Stimulated activated CD4-positive, alpha-beta T cell treated with anti-CD3 and anti-CD28 coated beads, Interleukin-1b, Interleukin-23, amount 100 ng/mL, for 4 hours (primary cell): ENCODE measurements at regions not wholly inside any gene's neighbourhood (a gene's known extent, or its start where the extent isn't known, plus 50 kb on each side); places are given as distances from the start of the nearest gene placed in this dataset.
"Not testable (repeated sequence)": the region's sequence is repeated elsewhere in the genome, so short reads cannot be mapped to it uniquely, and the experiment has no call there.

ENCODE experiments used
- DNase-seq, 2 donors: peaks; one replicate each; pipeline ENCODE4 v3.0.0-alpha.2; 2020; ENCODE audit warnings: low read depth in 2 of 2

DNA sequence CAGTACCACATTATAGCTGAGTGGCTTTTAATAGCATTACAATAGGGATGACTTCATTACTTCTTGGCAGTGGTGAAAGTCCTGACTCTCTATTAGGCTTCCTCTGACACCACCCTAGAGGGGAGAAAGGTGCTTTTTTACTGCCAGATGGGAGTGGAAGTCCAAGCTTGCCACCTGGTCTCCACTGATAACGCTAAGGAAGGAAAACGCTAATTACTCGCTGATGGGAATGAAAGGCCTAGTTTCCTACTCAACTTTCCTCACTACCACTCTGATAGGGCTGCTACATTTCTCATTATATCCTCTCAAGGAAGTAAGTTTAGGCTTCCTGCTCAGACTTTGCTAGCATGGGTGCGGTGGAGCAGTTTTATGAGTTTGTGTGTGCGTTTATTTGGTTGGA lies 62.3 kb upstream of the PAGE3 start:
- no peak for DNase-seq

DNA sequence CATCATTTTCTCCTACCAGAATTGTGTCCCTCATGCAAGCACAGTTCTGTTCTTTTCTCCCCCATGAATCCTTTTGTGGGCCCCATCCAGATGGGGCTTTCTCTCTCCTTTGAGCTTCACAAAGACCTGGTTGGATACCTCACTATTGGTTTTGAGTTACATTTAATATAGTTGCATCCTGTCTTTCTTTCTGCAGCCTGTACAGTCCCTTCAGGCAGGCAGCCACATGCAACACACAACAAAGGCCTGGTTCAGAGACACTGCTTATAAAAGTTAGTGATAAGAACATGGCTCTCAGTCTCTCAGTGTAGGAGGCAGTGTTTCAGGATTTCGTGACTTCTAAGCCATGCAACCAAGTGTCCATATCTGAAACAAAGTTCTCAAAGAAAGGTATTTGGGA lies 70.6 kb upstream of the PAGE3 start:
- DNase-seq = no peak

- DNase-seq = no peak
These were observed 71.5 kb upstream of the PAGE3 start for GRCh38 chrX:55336176-55336575.

- no peak for DNase-seq
These were observed 76.2 kb upstream of the PAGE3 start for GRCh38 chrX:55340896-55341433.

DNA sequence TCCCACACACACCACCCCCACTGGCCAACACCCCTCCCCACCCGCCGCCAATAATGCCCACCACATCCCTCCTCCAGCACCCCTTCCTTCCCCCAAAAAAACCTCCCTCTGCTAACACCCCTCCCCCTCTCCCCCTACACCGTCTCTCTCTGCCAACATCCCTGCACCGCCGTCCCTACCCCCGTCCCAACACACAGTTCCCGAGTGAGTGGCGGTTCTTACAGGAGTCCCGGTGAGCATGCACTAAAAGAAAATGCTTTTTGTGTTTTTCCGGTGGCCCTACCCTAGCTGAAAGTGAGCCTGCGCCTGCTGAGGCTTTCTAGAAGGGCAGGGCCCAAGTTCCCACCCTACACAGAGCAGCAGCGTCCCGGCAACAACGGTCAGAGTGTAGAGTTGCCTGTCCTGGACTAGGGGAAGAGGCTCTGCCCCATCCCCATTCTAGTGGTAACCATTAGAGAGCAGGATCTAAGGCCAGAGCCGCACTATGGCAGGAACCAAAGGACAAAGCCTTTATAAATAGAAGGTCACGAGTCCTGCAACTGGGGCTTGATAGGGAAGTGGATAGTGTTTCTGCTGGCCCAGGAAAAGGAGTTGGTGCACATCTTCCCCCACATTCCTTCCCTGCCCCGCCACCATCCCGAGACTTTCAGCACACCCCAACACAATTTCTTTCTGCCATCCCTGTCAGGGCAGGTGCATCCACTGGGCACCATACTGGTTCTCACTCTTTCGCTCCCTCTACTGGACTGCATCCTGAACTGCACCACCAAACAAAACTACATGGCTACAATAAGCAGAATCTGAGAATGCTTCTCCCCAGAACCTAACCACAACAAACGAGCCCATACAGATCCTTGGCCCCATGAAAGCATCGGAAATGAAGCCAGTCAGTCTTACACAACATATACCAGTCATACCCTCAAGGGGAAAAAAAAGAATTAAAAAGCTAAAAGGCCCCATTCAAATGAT lies 78.1 kb upstream of the PAGE3 start:
- peak; percentile 2 to 15 for DNase-seq

DNA sequence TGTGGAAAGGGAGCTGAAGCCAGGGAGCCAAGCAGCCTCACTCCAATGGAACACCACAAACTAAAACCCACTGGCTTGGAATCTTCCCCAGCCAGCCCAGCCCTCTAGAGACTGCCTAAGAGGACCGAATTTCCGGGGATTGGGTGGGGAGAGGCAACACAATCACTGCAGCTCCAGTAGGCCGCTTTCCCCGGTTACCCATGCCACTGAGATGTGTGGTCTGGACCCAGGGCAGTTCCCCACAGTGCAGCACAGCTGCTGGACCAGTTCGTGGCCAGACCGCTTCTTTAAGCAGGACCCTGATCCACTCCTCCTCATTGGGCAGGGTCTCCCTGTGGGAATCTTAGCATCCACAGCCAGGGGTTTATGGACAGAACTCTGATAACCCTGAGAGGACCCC lies 91.9 kb upstream of the PAGE3 start:
- no peak for DNase-seq

DNA sequence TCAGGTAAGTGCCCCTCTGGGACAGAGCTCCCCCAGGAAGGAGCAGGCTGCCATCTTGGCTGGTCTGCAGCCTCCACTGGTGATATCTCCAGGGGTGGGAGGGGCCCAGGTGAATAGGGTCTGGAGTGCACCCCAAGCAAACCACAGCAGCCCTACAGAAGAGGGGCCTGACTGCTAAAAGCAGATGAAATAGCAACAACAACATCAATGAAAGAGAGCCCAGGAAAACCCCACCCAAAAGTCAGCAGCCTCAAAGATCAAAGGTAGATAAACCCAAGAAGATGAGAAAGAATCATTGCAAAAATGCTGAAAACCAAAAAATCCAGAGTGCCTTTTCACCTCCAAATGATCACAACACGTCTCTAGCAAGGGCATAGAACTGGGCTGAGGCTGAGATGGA lies 92.5 kb upstream of the PAGE3 start:
- DNase-seq = no peak

DNA sequence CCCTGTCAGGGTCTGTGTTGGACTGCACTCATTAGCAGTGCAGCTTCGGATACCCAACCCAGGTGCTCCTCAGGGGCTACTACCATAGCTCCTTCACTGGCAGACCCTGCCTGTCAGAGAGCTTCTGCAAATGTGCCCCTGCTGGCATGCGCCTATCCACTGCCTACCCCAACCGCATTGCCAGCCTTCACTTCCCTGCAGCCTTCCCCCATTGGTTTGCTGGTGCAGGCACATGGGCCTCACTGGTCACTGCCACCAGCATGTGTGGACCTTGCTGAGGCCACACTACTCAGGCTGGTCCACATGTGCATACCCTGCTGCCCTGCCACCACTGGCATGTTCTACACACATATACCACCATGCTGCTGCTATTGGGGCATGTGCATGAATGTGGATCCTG lies 72.5 kb upstream of the MAGEH1 start:
- no peak for DNase-seq

GRCh38 chrX:55389376-55389775 lies 62.6 kb upstream of the MAGEH1 start:
- no peak for DNase-seq

DNA sequence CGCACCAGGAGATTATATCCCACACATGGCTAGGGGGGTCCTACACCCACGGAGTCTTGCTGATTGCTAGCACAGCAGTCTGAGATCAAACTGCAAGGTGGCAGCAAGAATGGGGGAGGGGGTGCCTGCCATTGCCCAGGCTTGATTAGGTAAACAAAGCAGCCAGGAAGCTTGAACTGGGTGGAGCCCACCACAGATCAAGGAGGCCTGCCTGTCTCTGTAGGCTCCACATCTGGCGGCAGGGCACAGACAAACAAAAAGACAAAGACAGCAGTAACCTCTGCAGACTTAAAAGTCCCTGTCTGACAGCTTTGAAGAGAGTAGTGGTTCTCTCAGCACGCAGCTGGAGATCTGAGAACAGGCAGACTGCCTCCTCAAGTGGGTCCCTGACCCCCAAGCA lies 55.1 kb upstream of the MAGEH1 start:
- not testable (repeated sequence) for DNase-seq
